PC-9 (cell line): ENCODE measurements at regions not wholly inside any gene's neighbourhood (a gene's known extent, or its start where the extent isn't known, plus 50 kb on each side); places are given as distances from the start of the nearest gene placed in this dataset.

Experiments
- CTCF ChIP-seq: fragments of 200-600 bp; sonication (generic); conservative IDR thresholded peaks from 2 replicates; pipeline ENCODE4 v1.6.1; 2017; ENCODE audit warnings: mixed run types, antibody characterized with exemption, mild to moderate bottlenecking, moderate library complexity
- EZH2 ChIP-seq: fragments of 200-600 bp; sonication (generic); IDR thresholded peaks from 2 replicates; pipeline ENCODE4 v1.8.0; 2017; ENCODE audit warnings: antibody characterized with exemption, low read depth

GRCh38 chr5:164007064-164007463, 501.6 kb downstream of the MAT2B start:
- no peak for TF ChIP-seq CTCF
- no peak for TF ChIP-seq EZH2
